ENCODE measurements at regions not wholly inside any gene's neighbourhood (a gene's known extent, or its start where the extent isn't known, plus 50 kb on each side); places are given as distances from the start of the nearest gene placed in this dataset.
"Not testable (repeated sequence)": the region's sequence is repeated elsewhere in the genome, so short reads cannot be mapped to it uniquely, and the experiment has no call there.

DNA sequence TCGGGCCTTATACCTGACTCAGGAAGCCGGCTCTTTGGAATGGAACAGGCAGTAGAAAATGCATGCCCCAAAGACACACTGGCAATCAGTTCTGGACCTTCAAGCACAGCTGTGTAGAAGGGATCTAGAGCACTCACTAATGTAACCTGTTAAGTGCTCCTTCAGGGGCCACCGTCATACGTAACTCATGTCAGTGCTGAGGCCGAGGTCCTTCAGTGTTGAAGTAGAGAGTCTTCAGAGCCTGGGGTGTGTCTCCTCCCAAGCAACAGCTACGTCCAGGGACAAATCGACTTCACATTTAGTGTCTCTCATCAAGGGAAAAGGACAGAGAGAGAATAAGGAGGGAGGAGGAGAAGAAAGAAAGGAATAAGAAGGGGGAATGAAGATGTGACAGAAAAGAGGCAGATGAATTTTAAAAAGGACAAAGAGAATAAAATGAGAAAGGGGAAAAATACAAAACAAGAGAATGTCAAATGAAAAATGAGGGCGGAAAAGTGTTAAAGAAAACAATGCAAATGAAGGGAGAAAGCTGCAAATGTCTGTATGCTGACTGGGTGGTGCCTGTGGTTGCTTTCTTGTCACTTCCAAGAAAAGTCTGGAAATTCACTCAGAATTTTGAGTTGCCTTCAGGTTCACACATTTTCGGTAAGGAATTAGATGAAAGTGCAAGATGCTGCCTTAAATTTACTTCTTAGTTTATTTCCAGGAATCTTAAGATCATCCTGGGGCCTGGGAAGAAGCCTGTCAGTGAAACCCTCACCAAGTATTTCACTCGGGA is 989.4 kb downstream of the GRID1 start:
- DNase-seq (ENCODE audit: low read depth): no peak

DNA sequence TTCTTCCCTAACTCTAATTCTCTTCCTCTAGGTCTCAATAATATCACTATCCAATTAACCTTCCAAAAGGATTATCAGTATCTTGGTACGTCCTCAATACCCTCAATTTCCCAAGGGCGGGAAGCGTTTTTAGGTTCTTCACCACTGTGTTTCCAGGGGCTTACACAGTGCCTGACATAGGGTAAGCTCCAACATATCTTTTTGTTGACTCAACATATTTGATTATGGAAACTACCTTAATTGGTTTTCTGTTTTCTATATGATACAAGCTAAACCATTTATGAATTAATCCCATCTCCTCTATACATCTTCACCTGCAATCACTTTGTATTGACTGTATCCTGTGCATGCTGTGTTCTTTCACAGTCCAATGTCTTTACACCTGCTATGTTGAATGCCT is 987.3 kb downstream of the GRID1 start:
- DNase-seq (ENCODE audit: low read depth): no peak

DNA sequence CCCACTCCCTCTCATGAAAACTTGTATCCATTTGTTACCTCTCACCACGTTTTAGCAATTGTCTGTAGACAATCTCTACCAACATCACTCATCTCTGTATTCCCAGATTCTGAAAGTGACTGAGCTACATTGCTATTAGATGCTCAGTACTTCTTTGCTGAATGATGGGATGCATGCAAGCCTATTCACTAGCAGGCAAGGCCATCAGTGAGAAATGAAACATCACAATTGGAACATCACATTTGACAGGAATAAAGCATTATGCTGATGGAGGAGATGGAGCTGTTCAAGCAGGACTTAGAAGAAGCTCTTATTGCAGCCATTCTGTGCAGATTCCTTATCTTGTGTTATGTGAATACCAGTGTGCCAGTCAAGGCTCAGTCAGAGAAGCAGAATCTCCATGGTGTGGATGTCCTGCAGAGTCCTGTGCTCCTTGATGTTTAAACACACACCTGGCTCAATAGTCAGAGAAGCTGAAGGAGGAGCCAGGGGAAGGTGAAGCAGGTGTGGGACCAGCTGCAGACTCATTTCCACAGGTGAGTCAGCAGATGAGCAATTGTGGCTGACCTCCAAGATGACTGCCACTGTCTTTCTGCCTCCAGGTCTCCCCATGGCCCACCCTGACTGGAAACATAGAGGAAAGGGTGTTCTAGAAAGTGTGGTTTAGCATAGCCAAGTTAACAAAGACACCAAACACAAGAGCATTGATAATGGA is 965.5 kb downstream of the GRID1 start:
- DNase-seq (ENCODE audit: low read depth): no peak

DNA sequence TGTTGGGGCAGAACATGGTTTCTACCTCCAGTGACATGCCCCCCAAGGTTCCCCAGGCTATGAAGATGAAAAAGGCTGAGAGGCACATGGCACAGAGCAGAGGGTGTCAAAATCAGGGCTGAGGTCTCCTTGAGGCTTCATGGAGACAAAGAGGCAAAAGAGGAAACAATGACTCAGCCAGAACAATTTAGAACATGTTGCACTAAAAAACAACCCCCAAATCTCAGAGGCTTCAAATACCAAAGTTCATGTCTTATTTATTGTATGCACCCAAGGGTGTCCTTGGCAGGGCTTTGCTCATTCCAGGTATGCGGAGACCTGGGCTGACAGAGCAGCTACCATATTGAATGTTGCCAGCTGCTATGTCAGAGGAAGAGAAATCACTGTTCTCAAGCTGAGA is 964.1 kb downstream of the GRID1 start:
- DNase-seq (ENCODE audit: low read depth): no peak

DNA sequence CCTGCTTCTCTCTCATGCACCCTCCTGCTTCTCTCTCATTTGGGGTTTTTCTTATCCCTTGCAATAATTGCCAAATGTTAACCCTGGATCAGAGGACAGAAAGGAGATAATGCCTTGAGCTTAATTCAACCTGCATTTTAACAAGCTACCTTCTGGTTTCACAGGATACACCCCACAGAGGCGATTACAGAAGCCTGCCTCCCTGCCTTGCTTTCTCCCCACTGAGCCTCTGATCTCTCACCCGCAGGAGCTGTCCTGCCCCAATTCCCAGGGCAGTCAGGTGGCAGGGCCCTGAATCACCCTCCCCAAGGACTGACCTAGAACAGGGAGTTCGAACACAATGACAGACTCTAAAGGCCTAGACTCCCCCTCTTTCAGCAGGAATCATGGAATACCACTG is 959.5 kb downstream of the GRID1 start:
- DNase-seq (ENCODE audit: low read depth): no peak

DNA sequence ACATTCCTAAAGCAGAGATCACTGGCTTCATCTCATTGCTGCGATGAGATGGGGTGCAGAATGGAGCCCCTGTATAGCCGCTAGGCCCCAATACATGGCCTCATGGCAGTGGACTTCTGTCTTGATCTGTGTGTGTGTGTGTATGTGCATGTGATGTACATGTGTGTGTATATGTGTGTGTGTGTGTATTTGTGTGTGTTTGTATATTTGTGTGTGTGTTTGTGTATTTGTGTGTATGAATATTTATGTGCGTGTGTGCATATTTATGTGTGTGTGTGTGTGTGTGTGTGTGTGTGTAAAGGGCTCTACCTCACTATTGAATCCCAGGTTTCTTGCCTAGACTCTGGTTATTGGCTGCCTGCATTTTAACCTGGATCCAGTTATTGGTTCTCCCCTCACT is 958.2 kb downstream of the GRID1 start:
- no peak for DNase-seq (ENCODE audit: low read depth)

DNA sequence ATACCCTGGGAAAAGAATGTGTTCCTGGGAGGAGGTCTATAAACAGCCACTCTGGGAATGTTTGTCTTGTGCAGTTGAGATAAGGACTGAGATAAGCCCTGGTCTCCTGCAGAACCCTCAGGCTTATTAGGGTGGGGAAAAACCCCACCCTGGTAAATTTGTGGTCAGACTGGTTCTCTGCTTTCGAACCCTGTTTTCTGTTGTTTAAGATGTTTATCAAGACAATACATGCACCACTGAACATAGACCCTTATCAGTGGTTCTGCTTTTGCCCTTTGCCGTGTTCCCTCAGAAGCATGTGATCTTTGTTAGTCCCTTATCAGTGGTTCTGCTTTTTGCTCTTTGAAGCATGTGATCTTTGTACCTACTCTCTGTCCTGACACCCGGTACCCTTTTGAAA is 956.0 kb downstream of the GRID1 start:
- not testable (repeated sequence) for DNase-seq (ENCODE audit: low read depth)

DNA sequence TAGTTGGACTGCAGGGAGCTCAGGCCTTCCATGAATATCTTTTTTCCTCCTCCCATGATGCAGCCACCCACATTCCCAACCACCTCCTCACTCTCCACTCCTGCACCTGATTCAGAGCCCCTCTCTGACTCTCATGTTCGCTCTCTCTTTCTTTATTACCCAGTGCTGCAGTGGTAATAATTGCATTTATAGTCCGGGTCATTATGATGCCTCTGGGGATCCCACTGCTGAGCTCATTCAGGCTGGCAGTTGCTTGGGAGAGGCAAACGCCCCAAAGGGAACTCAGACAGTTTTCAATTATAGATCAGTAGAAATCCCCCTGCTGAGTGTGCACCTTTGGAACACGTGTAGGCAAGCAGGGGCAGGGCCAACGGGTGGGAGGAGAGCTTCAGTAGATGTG is 953.0 kb downstream of the GRID1 start:
- DNase-seq (ENCODE audit: low read depth): no peak

DNA sequence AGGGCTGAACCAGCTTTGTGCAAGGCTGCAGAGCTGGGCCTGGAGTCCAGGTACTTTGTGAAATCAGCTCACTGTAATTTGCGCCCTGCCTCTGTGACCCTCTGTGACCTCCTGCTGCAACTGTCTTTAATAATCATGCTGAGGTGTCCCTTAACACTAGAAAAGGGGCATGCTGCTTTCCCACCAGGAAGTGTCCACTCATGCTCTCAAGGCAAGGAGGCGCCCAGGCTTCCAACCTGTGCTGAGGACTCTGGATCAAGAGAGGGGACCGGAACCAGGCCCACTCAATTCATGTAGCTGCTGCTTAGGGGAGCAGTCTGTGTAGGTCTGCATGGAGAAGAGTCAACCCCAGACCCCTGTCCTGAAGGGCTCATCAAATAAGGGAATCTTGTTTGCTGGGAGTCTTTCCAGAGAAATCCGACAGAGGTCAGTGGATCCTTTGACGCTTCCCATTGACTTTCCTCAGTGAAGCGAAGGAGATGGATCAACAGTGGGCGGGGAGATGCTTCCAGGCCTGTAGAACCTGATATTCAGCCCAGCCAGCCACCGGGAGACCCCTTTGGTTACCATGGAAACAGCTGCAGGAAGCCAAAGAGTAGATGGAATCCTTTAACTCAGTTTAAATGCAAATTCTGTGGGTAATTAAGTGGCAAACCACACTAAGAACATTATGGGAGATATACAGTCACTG is 945.9 kb downstream of the GRID1 start:
- no peak for DNase-seq (ENCODE audit: low read depth)

DNA sequence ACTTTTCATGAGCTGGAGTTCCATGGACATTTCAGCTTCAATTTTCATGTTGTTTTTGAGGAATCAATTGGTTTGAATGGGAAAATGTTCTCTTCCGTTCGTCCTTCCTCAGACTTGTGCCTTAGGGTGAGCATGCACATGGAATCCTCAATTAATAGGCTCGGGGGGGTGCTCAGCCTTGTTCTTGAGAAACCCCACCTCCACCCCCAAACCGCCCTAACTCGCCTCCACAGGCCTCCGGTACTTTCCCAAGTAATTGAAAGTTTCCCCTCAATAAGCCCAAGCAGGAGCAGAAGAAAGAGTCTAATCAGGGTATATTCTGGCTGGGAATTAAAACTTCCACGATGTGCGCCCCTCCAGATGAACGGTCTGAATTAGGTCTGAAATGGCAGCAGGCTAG is 945.2 kb downstream of the GRID1 start:
- DNase-seq (ENCODE audit: low read depth): no peak

DNA sequence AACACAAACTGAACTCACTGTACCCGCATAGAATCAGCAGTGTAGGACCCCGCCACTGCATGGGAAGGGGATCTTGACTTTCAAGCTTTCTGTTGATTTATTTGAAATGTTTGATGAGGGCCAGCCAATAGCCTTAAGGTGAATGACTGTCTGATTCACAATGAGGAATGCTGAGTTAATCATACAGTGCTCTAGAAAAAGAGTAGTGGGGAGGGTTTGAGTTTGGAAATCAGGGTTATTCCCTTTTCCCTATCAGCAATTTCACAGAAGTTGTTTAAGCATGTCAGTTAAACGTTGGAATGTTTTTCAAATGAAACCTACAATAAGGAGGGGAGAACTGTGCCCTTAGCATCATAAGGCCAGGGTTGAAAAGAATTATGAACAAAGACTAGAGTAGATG is 937.5 kb downstream of the GRID1 start:
- DNase-seq (ENCODE audit: low read depth): no peak

DNA sequence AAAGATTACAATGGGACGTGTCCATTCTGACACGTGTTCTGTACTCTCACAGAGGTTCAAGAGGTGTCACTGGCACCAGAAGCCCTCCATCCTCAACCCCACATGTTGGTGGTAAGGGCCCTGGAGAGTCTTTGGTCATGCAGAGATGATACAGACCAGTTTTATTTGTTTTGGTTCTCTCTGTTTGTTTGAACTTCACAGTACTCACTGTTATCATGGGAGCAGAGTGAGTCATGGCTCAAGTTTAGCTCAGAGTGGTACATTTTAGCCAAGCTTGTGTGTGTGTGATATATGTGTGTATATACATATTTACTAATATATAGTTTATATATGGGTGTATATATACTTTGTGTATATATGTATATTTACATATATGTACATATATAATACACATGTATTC is 935.6 kb downstream of the GRID1 start:
- no peak for DNase-seq (ENCODE audit: low read depth)

DNA sequence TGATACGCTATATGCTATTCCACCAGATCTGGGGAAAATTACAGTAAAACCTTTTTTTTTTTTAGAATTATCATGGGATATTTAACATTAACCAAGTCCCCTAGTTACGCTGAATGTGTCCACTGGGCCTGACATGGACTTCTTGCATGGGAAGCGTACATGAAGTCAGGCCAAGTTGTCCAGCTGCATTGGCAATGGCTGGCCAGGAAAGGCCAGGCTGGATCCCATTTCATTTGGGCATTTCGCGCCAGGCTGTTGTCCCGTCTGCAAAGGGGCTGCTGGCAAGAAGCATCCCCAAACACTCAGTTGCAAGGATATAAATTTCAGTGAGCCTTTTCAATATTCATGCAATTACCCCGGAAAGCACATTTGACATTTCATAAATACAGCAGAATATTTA is 933.3 kb downstream of the GRID1 start:
- DNase-seq (ENCODE audit: low read depth): no peak

DNA sequence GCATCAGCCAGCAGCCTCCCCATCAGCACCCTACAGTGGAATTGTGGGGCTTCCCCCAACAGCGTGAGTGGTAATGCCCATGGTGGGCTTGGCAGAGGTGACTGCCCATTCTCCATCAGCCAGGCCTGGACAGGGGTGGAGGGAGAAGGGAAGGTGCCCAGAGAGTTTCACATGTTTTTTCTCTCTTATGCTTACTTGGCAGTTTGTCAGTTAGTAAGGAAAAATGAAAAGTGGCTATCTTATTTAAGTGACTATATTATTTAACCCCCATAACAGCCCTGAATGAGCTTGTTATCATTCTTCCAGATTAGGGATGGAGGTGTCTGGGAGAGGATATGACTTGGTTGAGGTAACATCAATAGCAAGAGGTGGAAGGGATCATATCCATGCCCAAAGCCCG is 921.7 kb downstream of the GRID1 start:
- DNase-seq (ENCODE audit: low read depth): no peak

DNA sequence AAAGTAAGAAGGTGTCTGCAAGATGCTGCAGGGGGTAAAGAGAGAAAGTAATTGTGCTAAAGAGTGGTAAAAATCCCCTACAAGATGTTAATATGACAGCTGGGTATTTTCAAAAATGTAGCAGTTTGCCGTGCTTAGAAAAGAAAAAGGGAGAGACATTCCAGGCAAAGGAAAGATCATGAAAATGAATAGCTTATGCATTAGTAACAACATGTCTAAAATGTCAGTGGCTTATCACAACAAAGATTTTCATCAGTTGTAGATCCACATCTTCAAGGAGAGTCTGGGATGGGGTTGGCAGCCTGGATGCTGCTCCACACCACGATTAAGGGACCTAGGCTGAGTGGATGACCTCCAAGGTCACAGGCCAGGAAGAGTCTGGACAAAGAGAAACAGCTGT is 920.9 kb downstream of the GRID1 start:
- no peak for DNase-seq (ENCODE audit: low read depth)

DNA sequence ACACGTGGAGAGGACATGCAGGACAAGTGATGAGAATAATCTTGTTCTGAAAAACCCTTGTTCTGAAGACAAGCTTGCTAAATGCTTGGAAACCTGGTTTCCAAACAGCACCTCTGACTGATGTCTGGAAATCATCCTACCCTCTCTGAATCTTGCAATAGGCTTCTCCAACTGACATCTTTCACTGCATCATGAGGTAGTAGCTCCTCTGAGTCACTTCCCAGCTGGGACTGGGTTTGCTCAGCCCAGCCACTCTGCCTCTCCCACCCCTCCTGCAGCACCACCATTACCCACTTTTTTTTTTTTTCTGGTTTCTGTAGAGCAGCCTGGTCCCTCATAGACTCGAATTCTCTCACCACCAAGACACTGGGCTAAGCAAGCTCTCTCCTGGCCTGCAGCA is 919.8 kb downstream of the GRID1 start:
- DNase-seq (ENCODE audit: low read depth): no peak

DNA sequence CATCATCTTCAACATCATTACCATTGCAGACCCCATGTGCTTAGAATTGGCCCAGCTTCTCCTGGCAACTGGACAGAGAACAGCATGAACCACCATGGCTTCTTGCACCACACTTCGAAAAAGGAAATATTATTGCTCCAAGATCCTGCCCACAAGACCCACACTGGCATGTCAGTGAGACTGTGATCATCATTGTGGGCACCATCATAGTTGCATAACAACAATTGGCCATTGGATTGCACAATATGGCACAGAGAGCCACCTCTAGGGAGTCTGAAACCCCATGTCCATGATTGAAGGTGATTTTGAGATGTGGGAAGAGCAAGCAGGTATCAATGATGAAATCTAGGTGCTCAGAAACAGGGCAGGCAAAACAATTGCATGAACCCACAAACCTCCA is 918.9 kb downstream of the GRID1 start:
- DNase-seq (ENCODE audit: low read depth): no peak

DNA sequence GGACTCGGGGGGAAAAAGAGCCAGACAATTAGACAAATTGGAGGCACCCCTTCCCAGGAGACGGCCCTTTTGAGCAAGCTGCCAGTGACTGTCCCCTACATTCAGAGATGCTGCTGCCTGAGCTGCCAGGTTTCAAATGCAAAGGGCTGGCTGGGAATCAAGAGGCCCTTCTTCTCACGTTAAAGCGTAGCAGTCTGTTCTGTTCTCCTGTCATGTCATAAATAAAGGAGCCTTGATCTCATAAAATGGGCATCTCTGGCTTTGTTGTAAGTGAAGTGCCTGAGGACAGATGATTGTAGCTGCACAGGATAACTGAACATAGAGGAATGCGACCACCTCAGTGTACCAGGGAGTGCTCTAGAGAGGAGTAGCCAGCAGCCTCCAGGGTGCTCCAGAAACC is 917.9 kb downstream of the GRID1 start:
- DNase-seq (ENCODE audit: low read depth): no peak

DNA sequence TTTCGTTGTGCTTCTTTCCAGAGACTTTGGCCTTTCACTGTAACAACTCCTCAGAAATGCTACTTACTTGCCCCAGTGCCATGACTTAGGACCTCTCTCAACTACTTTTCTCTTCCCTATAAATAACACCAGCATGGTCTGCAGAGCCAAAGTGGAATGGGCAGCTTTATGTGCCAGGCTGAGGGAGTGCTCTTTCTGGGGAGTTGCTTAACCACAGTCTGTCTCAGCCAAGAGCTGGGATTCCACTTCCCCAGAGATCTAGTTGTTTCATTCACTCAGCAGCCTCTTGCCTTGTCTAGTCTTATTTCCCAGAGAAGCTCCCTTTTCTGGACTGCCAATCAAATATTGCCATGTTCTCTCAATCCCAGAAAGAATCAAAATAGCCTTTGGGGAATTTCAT is 912.2 kb downstream of the GRID1 start:
- DNase-seq (ENCODE audit: low read depth): no peak

DNA sequence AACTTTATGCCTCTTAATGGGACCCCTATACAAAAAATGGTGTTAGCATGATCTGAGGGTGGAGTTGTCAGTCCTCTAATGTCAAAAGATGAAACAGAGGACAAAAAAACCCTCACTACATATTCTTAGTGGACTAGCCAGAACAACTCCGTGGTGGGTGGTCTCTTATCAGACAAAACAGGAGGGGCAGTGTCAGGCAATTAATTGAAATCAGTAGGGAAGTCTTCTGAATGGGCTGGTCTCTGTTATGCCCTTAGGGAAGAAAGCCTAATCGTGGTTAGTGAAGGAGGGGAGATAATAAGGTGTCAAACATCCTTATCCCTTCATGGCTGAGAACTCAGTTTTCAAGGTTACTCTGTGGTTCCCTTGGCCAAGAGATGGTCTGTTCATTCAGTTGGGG is 909.4 kb downstream of the GRID1 start:
- no peak for DNase-seq (ENCODE audit: low read depth)

DNA sequence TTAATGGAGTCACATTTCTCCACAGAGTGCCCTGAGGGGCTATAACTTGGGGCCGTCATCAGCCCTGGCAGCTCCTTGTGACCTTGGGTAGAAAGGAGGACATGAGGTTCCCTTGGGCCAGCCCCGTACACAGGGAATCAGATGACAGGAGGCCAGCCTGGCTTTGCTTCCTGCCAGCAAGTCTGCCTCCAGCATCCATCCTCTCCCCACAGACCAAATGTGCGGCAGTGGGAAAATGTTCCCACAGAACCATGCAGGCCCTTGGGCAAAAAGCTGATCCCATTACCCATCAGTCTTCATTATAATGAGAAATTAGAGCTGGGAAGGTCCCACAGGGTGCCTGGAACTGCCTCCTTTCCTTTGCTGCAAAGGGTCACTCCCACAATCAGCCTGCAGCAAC is 908.3 kb downstream of the GRID1 start:
- DNase-seq (ENCODE audit: low read depth): no peak

DNA sequence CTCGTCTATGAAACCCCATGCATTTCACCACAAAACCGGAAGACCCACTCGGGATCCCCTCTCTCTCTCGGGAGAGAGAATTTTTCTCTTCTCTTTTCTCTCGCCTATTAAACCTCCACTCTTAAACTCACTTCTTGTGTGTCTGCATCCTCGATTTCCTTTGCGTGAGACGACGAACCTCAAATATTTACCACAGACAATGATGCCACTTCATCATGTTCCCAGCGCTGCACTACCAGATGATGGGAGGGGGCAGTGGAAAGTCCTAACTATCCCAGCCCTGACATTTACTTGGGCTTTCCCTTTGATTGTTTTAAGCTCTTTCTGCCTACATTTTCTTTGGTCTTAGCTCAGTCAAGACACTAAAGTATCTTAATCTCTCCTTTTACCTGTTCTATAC is 906.7 kb downstream of the GRID1 start:
- no peak for DNase-seq (ENCODE audit: low read depth)

DNA sequence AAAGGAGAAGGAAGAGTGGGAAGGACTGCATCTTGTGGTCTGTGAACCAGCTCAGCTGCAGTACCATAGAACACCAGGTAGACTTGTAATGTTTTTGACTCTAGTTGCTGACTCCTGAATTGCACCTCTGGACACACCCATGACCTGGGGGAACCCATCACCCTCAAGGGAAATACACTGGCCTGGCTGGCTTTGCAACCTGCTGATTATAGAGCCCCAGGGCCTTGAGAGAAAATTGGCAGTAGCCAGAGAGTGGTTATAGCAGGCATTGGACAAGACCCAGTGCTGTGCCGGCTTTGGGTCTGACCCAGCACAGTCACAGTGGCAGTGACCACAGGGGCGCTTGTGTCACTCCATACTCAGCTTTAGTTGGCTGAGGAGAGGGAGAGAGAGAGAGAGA is 902.3 kb downstream of the GRID1 start:
- DNase-seq (ENCODE audit: low read depth): no peak
